IMR-90 (cell line): ENCODE measurements at regions not wholly inside any gene's neighbourhood (a gene's known extent, or its start where the extent isn't known, plus 50 kb on each side); places are given as distances from the start of the nearest gene placed in this dataset.

Experiments
- ATAC-seq: fragments of 200-7000 bp; cut with Tn5 transposase; 2 replicates; pipeline ENCODE4 v1.9.1; 2020; ENCODE audit warnings: low read depth, mild to moderate bottlenecking, moderate library complexity
- BruUV-seq: library from RNA; stranded (reverse); fragments of 400-500 nt; replicated peaks from 2 replicates; lab custom pipeline; 2021; lab: Mats Ljungman, UMichigan
- CTCF ChIA-PET: fragments of 300-600 bp; formaldehyde crosslinking; extraction: SDS; loops from one replicate; lab custom pipeline; 2021; ENCODE audit warnings: antibody characterized with exemption; lab: Yijun Ruan, JAX
- POLR2A ChIA-PET: fragments of 300-600 bp; sonication (Branson Sonifier 250); formaldehyde crosslinking; loops from one replicate; lab custom pipeline; 2022; ENCODE audit warnings: antibody characterized with exemption; ENCODE audit not compliant: unreplicated experiment; lab: Charles Lee
- DNase-seq: peaks from one replicate; pipeline ENCODE4 v3.0.0; 2013
- H2AFZ ChIP-seq: replicated peaks from 2 replicates; pipeline ENCODE3; 2013; ENCODE audit warnings: low read length, mild to moderate bottlenecking; ENCODE audit not compliant: poor library complexity
- H2AK5ac ChIP-seq: 2 replicates; pipeline ENCODE4 v1.6.1; 2013; ENCODE audit warnings: low read depth, low read length, inconsistent platforms
- H2AK9ac ChIP-seq: replicated peaks from 2 replicates; pipeline ENCODE3; 2013; ENCODE audit warnings: mild to moderate bottlenecking, low read depth, low read length, moderate library complexity; ENCODE audit not compliant: poor library complexity
- H2BK120ac ChIP-seq: 2 replicates; pipeline ENCODE4 v1.6.1; 2013; ENCODE audit warnings: low read depth, low read length, inconsistent platforms
- H2BK15ac ChIP-seq: 3 replicates; pipeline ENCODE4 v1.6.1; 2013; ENCODE audit warnings: low read depth, low read length, inconsistent platforms
- H2BK20ac ChIP-seq: 2 replicates; pipeline ENCODE4 v1.6.1; 2013; ENCODE audit warnings: low read depth, mild to moderate bottlenecking, inconsistent platforms, low read length, moderate library complexity
- H2BK5ac ChIP-seq: 2 replicates; pipeline ENCODE4 v1.6.1; 2013; ENCODE audit warnings: mild to moderate bottlenecking, low read depth, low read length, inconsistent platforms; ENCODE audit not compliant: poor library complexity, severe bottlenecking
- H3K14ac ChIP-seq: replicated peaks from 2 replicates; pipeline ENCODE4 v1.6.1; 2013; ENCODE audit warnings: low read depth, low read length, inconsistent platforms
- H3K18ac ChIP-seq: 2 replicates; pipeline ENCODE4 v1.6.1; 2013; ENCODE audit warnings: low read depth, low read length, control low read depth
- H3K23ac ChIP-seq: 2 replicates; pipeline ENCODE4 v1.6.1; 2013; ENCODE audit warnings: low read depth, low read length, inconsistent platforms
- H3K27ac ChIP-seq: 2 replicates; pipeline ENCODE4 v1.5.1; 2013; ENCODE audit warnings: mild to moderate bottlenecking, control low read depth, low read length; ENCODE audit not compliant: insufficient read depth
- H3K27me3 ChIP-seq: 2 replicates; pipeline ENCODE4 v1.6.1; 2013; ENCODE audit warnings: low read length; ENCODE audit not compliant: control insufficient read depth, insufficient read depth
- H3K36me3 ChIP-seq: 2 replicates; pipeline ENCODE4 v1.6.1; 2013; ENCODE audit warnings: low read length, mixed read lengths; ENCODE audit not compliant: control insufficient read depth, insufficient read depth
- H3K4ac ChIP-seq: 2 replicates; pipeline ENCODE4 v1.6.1; 2013; ENCODE audit warnings: low read depth, low read length, inconsistent platforms
- H3K4me1 ChIP-seq: 2 replicates; pipeline ENCODE4 v1.6.1; 2013; ENCODE audit warnings: low read length, mixed read lengths; ENCODE audit not compliant: control insufficient read depth, insufficient read depth
- H3K4me2 ChIP-seq: 2 replicates; pipeline ENCODE4 v1.6.1; 2013; ENCODE audit warnings: low read depth, mild to moderate bottlenecking, control low read depth, low read length, moderate library complexity
- H3K4me3 ChIP-seq: 2 replicates; pipeline ENCODE4 v1.5.1; 2013; ENCODE audit warnings: low read depth, mild to moderate bottlenecking, control low read depth, low read length, moderate library complexity; ENCODE audit not compliant: insufficient read depth
- H3K56ac ChIP-seq: 2 replicates; pipeline ENCODE4 v1.6.1; 2013; ENCODE audit warnings: low read length, inconsistent platforms; ENCODE audit not compliant: insufficient read depth; ENCODE audit errors: extremely low read depth
- H3K79me1 ChIP-seq, 2 experiments: 2 replicates each; pipeline ENCODE4 v1.6.1; 2013; ENCODE audit warnings: low read length in 2 of 2, inconsistent platforms in 1 of 2, low read depth in 1 of 2
- H3K9ac ChIP-seq: 2 replicates; pipeline ENCODE4 v1.6.1; 2013; ENCODE audit warnings: low read depth, low read length, control low read depth
- H3K9me1 ChIP-seq: 2 replicates; pipeline ENCODE4 v1.6.1; 2013; ENCODE audit warnings: low read length, inconsistent platforms; ENCODE audit not compliant: insufficient read depth
- H3K9me3 ChIP-seq: 2 replicates; pipeline ENCODE4 v1.6.1; 2013; ENCODE audit warnings: low read length; ENCODE audit not compliant: control insufficient read depth, insufficient read depth
- H4K20me1 ChIP-seq: 2 replicates; pipeline ENCODE4 v1.6.1; 2013; ENCODE audit warnings: low read length, inconsistent platforms; ENCODE audit not compliant: insufficient read depth
- H4K5ac ChIP-seq: 2 replicates; pipeline ENCODE4 v1.6.1; 2013; ENCODE audit warnings: mild to moderate bottlenecking, low read depth, low read length, control low read depth
- H4K8ac ChIP-seq, 2 experiments: 2 replicates each; pipeline ENCODE4 v1.6.1; 2013; ENCODE audit warnings: low read depth in 2 of 2, low read length in 2 of 2, control low read depth in 1 of 2, inconsistent platforms in 1 of 2
- H4K91ac ChIP-seq: 2 replicates; pipeline ENCODE4 v1.6.1; 2013; ENCODE audit warnings: low read depth, low read length, inconsistent platforms; ENCODE audit not compliant: insufficient read depth
- RFX5 ChIP-seq: IDR thresholded peaks from 2 replicates; pipeline ENCODE4 v1.8.0; 2012; ENCODE audit warnings: low read depth, mild to moderate bottlenecking, low read length, moderate library complexity
- WGBS, 2 experiments: methylation state at CpG; one replicate each; pipeline versions ENCODE4 v1.1.5 to v1.1.7; 2013; ENCODE audit warnings: missing lambda C conversion rate in 2 of 2; ENCODE audit not compliant: insufficient read length in 1 of 2; ENCODE audit errors: extremely low coverage in 2 of 2; 5-methylcytosine and 5-hydroxymethylcytosine counted together
- dilution Hi-C: fragments of 300-500 bp; cut with HindIII; formaldehyde crosslinking; loops from one replicate; pipeline ENCODE4 v1.14.3; 2018; ENCODE audit warnings: low sequenced_read_pairs; ENCODE audit not compliant: unreplicated experiment
- in situ Hi-C: fragments of 300-500 bp; cut with MboI; formaldehyde crosslinking; loops from 3 replicates; pipeline ENCODE4 v1.14.3; 2019; ENCODE audit warnings: low sequenced_read_pairs, inconsistent platforms, mixed read lengths
- intact Hi-C: fragments of 100-400 bp; cut with micrococcal nuclease; formaldehyde crosslinking; loops from 2 replicates; pipeline ENCODE4 v1.10.0; 2022

DNA sequence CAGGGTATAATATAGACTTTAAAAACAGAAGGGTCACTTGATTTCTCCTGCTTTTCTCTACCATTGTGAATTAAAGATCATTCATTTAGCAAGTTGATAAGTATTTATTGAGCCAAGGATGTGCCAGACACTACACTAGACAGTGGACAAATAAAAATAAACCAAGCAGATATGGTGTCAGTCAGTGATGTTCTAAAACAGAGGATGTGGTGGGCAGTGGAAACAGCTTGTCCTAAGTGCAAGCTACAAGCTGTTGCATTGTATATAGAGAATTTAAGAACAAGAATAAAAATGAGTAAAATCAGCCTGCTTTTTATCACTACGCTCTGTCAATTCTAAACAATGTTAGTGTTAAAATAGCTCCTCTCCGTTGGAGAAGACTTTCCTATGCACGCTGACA is 637.3 kb upstream of the GRM7 start:
- H3K9me3 ChIP-seq = 0 out of 2 replicates have a peak, but pooled peaks cover 2% of the 10 kb centered on the region

More for the DNA sequence above, 637.3 kb upstream of the GRM7 start:
- Histone ChIP-seq H2AFZ (no peak overlapping the region), H3K4me1 (no peaks in the 10 kb centered on the region), H2BK15ac (no peak overlapping the region), H4K91ac (no peak overlapping the region), H3K4me2 (no peak overlapping the region), H2BK20ac (no peak overlapping the region), H3K4me3 (no peak overlapping the region), H3K23ac (no peak overlapping the region), H3K79me1 (no peaks in the 10 kb centered on the region), H2AK9ac (no peak overlapping the region), H4K5ac (no peak overlapping the region), H4K20me1 (no peaks in the 10 kb centered on the region), H3K14ac (no peak overlapping the region), H3K56ac (no peak overlapping the region), H3K18ac (no peak overlapping the region), H3K9ac (no peak overlapping the region), H2BK5ac (no peak overlapping the region), H4K8ac (no peak overlapping the region), H2BK120ac (no peak overlapping the region), H3K4ac (no peak overlapping the region), H2AK5ac (no peak overlapping the region), H3K9me1 (no peaks in the 10 kb centered on the region), H3K36me3 (no peaks in the 10 kb centered on the region), H3K27me3 (no peaks in the 10 kb centered on the region), H3K27ac (no peak overlapping the region)
- intact Hi-C loops = no loop called here
- BruUV-seq = no TSS peak
- no peak for DNase-seq
- in situ Hi-C loops = no loop called here
- no CpG with 5 or more reads among the region's 3 CpGs for WGBS, 2 experiments
- CTCF ChIA-PET = no interaction called here
- dilution Hi-C loops = no loop called here
- POLR2A ChIA-PET = no interaction called here
- ATAC-seq = no peak
- no peak for TF ChIP-seq RFX5
